ENCODE measurements at regions not wholly inside any gene's neighbourhood (a gene's known extent, or its start where the extent isn't known, plus 50 kb on each side); places are given as distances from the start of the nearest gene placed in this dataset.

DNA sequence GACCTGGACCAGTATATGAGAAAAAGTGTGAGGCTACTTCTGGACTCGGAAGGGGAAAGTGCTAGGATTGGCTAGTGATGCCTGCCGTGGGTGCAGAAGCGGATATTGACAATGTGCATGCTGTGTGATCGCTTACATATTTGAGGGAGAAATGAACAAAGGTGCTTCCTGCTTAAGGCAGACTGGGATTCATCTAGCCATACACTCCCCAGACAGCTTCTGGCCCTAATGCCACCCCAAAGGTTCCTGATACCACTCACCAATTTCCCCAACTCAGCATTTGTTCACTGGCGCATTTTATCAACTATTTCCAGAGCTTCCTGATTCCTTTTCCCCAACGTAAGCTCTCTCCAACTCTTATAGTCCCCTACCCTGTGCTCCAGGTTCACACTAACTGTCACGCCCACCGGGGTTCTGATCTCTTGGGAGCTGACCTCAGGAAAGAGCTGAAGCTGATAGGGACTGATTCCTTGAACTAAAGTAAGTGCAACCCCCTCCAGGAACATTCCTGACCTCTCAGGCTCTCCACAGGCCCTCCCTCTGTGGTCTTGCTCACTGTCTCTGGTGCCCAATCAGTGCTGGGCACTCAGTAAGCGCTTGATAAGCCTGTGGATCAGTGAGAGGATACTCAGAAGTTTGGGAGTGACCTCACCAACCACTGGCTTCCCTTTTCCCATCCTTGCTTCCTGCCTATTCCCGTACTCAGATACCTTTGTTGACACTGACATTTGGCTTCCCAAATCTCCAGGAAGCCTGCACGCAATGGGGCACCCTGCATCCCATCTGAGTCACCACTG lies 73.3 kb downstream of the MRPL14 start:
- peak; percentile 98 for DNase-seq (ENCODE audit: low read depth)
- no peak overlapping the region for H3K4me3 ChIP-seq (ENCODE audit: control insufficient read depth, low read depth, low read length)
- TF ChIP-seq, protein P1, sequence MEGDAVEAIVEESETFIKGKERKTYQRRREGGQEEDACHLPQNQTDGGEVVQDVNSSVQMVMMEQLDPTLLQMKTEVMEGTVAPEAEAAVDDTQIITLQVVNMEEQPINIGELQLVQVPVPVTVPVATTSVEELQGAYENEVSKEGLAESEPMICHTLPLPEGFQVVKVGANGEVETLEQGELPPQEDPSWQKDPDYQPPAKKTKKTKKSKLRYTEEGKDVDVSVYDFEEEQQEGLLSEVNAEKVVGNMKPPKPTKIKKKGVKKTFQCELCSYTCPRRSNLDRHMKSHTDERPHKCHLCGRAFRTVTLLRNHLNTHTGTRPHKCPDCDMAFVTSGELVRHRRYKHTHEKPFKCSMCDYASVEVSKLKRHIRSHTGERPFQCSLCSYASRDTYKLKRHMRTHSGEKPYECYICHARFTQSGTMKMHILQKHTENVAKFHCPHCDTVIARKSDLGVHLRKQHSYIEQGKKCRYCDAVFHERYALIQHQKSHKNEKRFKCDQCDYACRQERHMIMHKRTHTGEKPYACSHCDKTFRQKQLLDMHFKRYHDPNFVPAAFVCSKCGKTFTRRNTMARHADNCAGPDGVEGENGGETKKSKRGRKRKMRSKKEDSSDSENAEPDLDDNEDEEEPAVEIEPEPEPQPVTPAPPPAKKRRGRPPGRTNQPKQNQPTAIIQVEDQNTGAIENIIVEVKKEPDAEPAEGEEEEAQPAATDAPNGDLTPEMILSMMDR (conservative IDR thresholded peaks at IDR 0.05; ENCODE audit: control insufficient read depth, insufficient read depth, low read depth, low read length) = no peak

- TF ChIP-seq, protein P1 (conservative IDR thresholded peaks at IDR 0.05; ENCODE audit: control insufficient read depth, insufficient read depth, low read depth, low read length) = no peak
- H3K4me3 ChIP-seq (ENCODE audit: control insufficient read depth, low read depth, low read length) = no peak overlapping the region
- no peak for DNase-seq (ENCODE audit: low read depth)
Observed at GRCh38 chr6:44053106-44053756, 74.0 kb downstream of the MRPL14 start.

GRCh38 chr6:44052419-44053023 lies 74.7 kb downstream of the MRPL14 start:
- peak; percentile 93 for DNase-seq (ENCODE audit: low read depth)
- no peak overlapping the region for H3K4me3 ChIP-seq (ENCODE audit: control insufficient read depth, low read depth, low read length)
- TF ChIP-seq, protein P1 (conservative IDR thresholded peaks at IDR 0.05; ENCODE audit: control insufficient read depth, insufficient read depth, low read depth, low read length) = peak; percentile 4

GRCh38 chr6:44051515-44051914 lies 75.7 kb downstream of the MRPL14 start:
- TF ChIP-seq, protein P1 (conservative IDR thresholded peaks at IDR 0.05; ENCODE audit: control insufficient read depth, insufficient read depth, low read depth, low read length) = no peak
- peak; percentile 89 for DNase-seq (ENCODE audit: low read depth)

GRCh38 chr6:44050872-44051505 lies 76.3 kb downstream of the MRPL14 start:
- TF ChIP-seq, protein P1 (conservative IDR thresholded peaks at IDR 0.05; ENCODE audit: control insufficient read depth, insufficient read depth, low read depth, low read length) = no peak
- no peak for DNase-seq (ENCODE audit: low read depth)
- no peak overlapping the region for H3K4me3 ChIP-seq (ENCODE audit: control insufficient read depth, low read depth, low read length)

More at GRCh38 chr6:44051515-44051914, 75.7 kb downstream of the MRPL14 start:
- H3K4me3 ChIP-seq (ENCODE audit: control insufficient read depth, low read depth, low read length) = no peak overlapping the region
